ENCODE measurements at regions not wholly inside any gene's neighbourhood (a gene's known extent, or its start where the extent isn't known, plus 50 kb on each side); places are given as distances from the start of the nearest gene placed in this dataset.

GRCh38 chr22:47374901-47375575 is 612.6 kb downstream of the TBC1D22A start:
- no peaks in the 10 kb centered on the region for H3K36me3 ChIP-seq
- no peaks in the 10 kb centered on the region for H3K4me1 ChIP-seq
- no peaks in the 10 kb centered on the region for H3K27me3 ChIP-seq

GRCh38 chr22:47374273-47374771 is 611.9 kb downstream of the TBC1D22A start:
- H3K9me3 ChIP-seq (replicated peaks in 1 of 11): peaks cover 0 to 11% (median 0%) of the 10 kb centered on the region in 11 experiments; a peak in 7 of 22 replicates
- H3K4me1 ChIP-seq: no peaks in the 10 kb centered on the region
- H3K27ac ChIP-seq: no peak overlapping the region
- H3K4me3 ChIP-seq: no peak overlapping the region
- H3K36me3 ChIP-seq: no peaks in the 10 kb centered on the region
- H4K20me1 ChIP-seq: no peaks in the 10 kb centered on the region; a peak in 1 of 22 replicates
- no peak overlapping the region for H3K9ac ChIP-seq
- no peak overlapping the region for H3K4me2 ChIP-seq
- no peaks in the 10 kb centered on the region for H3K27me3 ChIP-seq
- no peak for TF ChIP-seq Cebpa-rat (IDR thresholded peaks at IDR 0.05)

More at GRCh38 chr22:47374901-47375575, 612.6 kb downstream of the TBC1D22A start:
- Histone ChIP-seq H3K27ac (no peak overlapping the region), H3K4me2 (no peak overlapping the region), H3K9me3 (replicated peaks in 1 of 11) (peaks cover 0 to 11% (median 0%) of the 10 kb centered on the region in 11 experiments; a peak in 7 of 22 replicates), H4K20me1 (no peaks in the 10 kb centered on the region; a peak in 1 of 22 replicates), H3K4me3 (no peak overlapping the region), H3K9ac (no peak overlapping the region)
- no peak for TF ChIP-seq Cebpa-rat (IDR thresholded peaks at IDR 0.05)

GRCh38 chr22:47373648-47374272 is 611.3 kb downstream of the TBC1D22A start:
- H3K9me3 ChIP-seq (replicated peaks in 1 of 11): peaks cover 0 to 9% (median 0%) of the 10 kb centered on the region in 11 experiments; a peak in 7 of 22 replicates
- no peak for TF ChIP-seq Cebpa-rat (IDR thresholded peaks at IDR 0.05)
- no peaks in the 10 kb centered on the region for H3K4me1 ChIP-seq

GRCh38 chr22:47372596-47373385 is 610.3 kb downstream of the TBC1D22A start:
- Histone ChIP-seq H3K27ac (no peak overlapping the region), H3K4me3 (no peak overlapping the region), H3K36me3 (no peaks in the 10 kb centered on the region), H3K27me3 (no peaks in the 10 kb centered on the region), H3K4me1 (no peaks in the 10 kb centered on the region; a peak in 1 of 20 replicates), H4K20me1 (no peaks in the 10 kb centered on the region; a peak in 1 of 22 replicates), H3K4me2 (no peak overlapping the region), H3K9ac (no peak overlapping the region), H3K9me3 (replicated peaks in 1 of 11) (no peaks in the 10 kb centered on the region)
- TF ChIP-seq Cebpa-rat (IDR thresholded peaks at IDR 0.05): no peak

More at GRCh38 chr22:47373648-47374272, 611.3 kb downstream of the TBC1D22A start:
- H4K20me1 ChIP-seq: no peaks in the 10 kb centered on the region; a peak in 1 of 22 replicates
- no peaks in the 10 kb centered on the region for H3K36me3 ChIP-seq
- no peak overlapping the region for H3K4me2 ChIP-seq
- H3K4me3 ChIP-seq: no peak overlapping the region
- no peak overlapping the region for H3K27ac ChIP-seq
- no peak overlapping the region for H3K9ac ChIP-seq
- no peaks in the 10 kb centered on the region for H3K27me3 ChIP-seq

- TF ChIP-seq Cebpa-rat (IDR thresholded peaks at IDR 0.05): no peak
- no peaks in the 10 kb centered on the region for H3K27me3 ChIP-seq
These were observed 609.7 kb downstream of the TBC1D22A start for GRCh38 chr22:47372111-47372581.

GRCh38 chr22:47371263-47372090 is 609.0 kb downstream of the TBC1D22A start:
- no peak for TF ChIP-seq Cebpa-rat (IDR thresholded peaks at IDR 0.05)
- Histone ChIP-seq H3K27ac (no peak overlapping the region), H3K9me3 (replicated peaks in 1 of 11) (no peaks in the 10 kb centered on the region), H3K4me1 (no peaks in the 10 kb centered on the region; a peak in 1 of 20 replicates), H3K4me2 (no peak overlapping the region), H3K27me3 (no peaks in the 10 kb centered on the region), H3K4me3 (no peak overlapping the region), H4K20me1 (no peaks in the 10 kb centered on the region; a peak in 1 of 22 replicates), H3K36me3 (no peaks in the 10 kb centered on the region), H3K9ac (no peak overlapping the region)

More at GRCh38 chr22:47372111-47372581, 609.7 kb downstream of the TBC1D22A start:
- no peaks in the 10 kb centered on the region; a peak in 1 of 20 replicates for H3K4me1 ChIP-seq
- H3K9ac ChIP-seq: no peak overlapping the region
- H4K20me1 ChIP-seq: no peaks in the 10 kb centered on the region; a peak in 1 of 22 replicates
- no peak overlapping the region for H3K4me3 ChIP-seq
- H3K4me2 ChIP-seq: no peak overlapping the region
- no peaks in the 10 kb centered on the region for H3K36me3 ChIP-seq
- no peak overlapping the region for H3K27ac ChIP-seq
- H3K9me3 ChIP-seq (replicated peaks in 1 of 11): no peaks in the 10 kb centered on the region

- TF ChIP-seq Cebpa-rat (IDR thresholded peaks at IDR 0.05): no peak
- Histone ChIP-seq H3K9ac (no peak overlapping the region), H4K20me1 (no peaks in the 10 kb centered on the region), H3K36me3 (no peaks in the 10 kb centered on the region), H3K4me3 (no peak overlapping the region), H3K27me3 (no peaks in the 10 kb centered on the region), H3K4me2 (no peak overlapping the region), H3K9me3 (replicated peaks in 1 of 11) (no peaks in the 10 kb centered on the region), H3K4me1 (no peaks in the 10 kb centered on the region; a peak in 1 of 20 replicates), H3K27ac (no peak overlapping the region)
These were observed 608.2 kb downstream of the TBC1D22A start for GRCh38 chr22:47370448-47371262.
